Activated CD8-positive, alpha-beta memory T cell treated with anti-CD3 and anti-CD28 coated beads, Interleukin-2, amount 50 U/mL, for 24 hours (primary cell): ENCODE measurements at regions not wholly inside any gene's neighbourhood (a gene's known extent, or its start where the extent isn't known, plus 50 kb on each side); places are given as distances from the start of the nearest gene placed in this dataset.

Source experiments
- DNase-seq: peaks from one replicate; pipeline ENCODE4 v3.0.0-alpha.2; 2020; ENCODE audit errors: extremely low read depth

GRCh38 chr2:125857971-125858794, 797.8 kb upstream of the GYPC start:
- DNase-seq = no peak

- no peak for DNase-seq
Measured at GRCh38 chr2:125861461-125861860, 794.5 kb upstream of the GYPC start.

- no peak for DNase-seq
Measured at GRCh38 chr2:125867908-125868307, 788.0 kb upstream of the GYPC start.

- DNase-seq = no peak
Measured at GRCh38 chr2:125870264-125870663, 785.7 kb upstream of the GYPC start.

- no peak for DNase-seq
Measured at GRCh38 chr2:125870746-125871145, 785.2 kb upstream of the GYPC start.

GRCh38 chr2:125874564-125874963, 781.4 kb upstream of the GYPC start:
- no peak for DNase-seq

GRCh38 chr2:125885340-125885739, 770.6 kb upstream of the GYPC start:
- no peak for DNase-seq

- DNase-seq = no peak
Measured at GRCh38 chr2:125886153-125886552, 769.8 kb upstream of the GYPC start.

GRCh38 chr2:125901278-125901677, 754.7 kb upstream of the GYPC start:
- no peak for DNase-seq

- DNase-seq = no peak
Measured at GRCh38 chr2:125925891-125926546, 729.9 kb upstream of the GYPC start.

- DNase-seq = no peak
Measured at GRCh38 chr2:125935559-125935958, 720.4 kb upstream of the GYPC start.

- no peak for DNase-seq
Measured at GRCh38 chr2:125942585-125943424, 713.2 kb upstream of the GYPC start.

- no peak for DNase-seq
Measured at GRCh38 chr2:125959047-125959446, 696.9 kb upstream of the GYPC start.

- DNase-seq = no peak
Measured at GRCh38 chr2:125961739-125962138, 694.2 kb upstream of the GYPC start.

- DNase-seq = no peak
Measured at GRCh38 chr2:125979886-125980285, 676.1 kb upstream of the GYPC start.

- DNase-seq = no peak
Measured at GRCh38 chr2:125983364-125983763, 672.6 kb upstream of the GYPC start.

GRCh38 chr2:126029316-126029715, 626.6 kb upstream of the GYPC start:
- DNase-seq = no peak

- DNase-seq = no peak
Measured at GRCh38 chr2:126038861-126039260, 617.1 kb upstream of the GYPC start.

- no peak for DNase-seq
Measured at GRCh38 chr2:126041391-126042047, 614.4 kb upstream of the GYPC start.

- DNase-seq = no peak
Measured at GRCh38 chr2:126042089-126042488, 613.9 kb upstream of the GYPC start.

- DNase-seq = no peak
Measured at GRCh38 chr2:126048719-126049118, 607.2 kb upstream of the GYPC start.

- DNase-seq = no peak
Measured at GRCh38 chr2:126049461-126049860, 606.5 kb upstream of the GYPC start.
